DMS53 treated with DMSO at 0.1 percent for 48 hours (cell line): ENCODE measurements at regions not wholly inside any gene's neighbourhood (a gene's known extent, or its start where the extent isn't known, plus 50 kb on each side); places are given as distances from the start of the nearest gene placed in this dataset.
"Not testable (repeated sequence)": the region's sequence is repeated elsewhere in the genome, so short reads cannot be mapped to it uniquely, and the experiment has no call there.

ENCODE experiments used
- DNase-seq: peaks from one replicate; lab custom pipeline; 2025; ENCODE audit not compliant: unreplicated experiment; lab: John Stamatoyannopoulos, UW

DNA sequence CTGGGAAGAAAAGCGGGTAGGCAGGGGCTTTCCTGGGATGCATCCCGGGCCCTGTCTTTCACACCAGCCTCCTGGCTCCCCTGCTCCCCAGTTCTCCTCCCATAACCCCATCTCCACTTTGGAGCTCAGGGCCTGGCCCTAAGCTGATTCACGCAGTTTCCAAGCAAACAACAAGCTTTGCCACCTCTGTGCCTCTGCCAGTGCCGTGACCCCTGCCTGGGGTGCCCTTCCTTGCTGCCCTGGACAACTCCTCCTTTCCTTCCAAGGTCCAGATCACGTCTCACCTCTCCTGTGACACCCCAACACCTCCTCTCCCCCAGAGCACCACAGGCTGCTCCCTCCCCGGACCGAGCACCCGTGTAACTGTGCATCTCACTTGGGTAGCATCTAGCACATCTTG, 184.5 kb downstream of the NPIPB11 start:
- not testable (repeated sequence) for DNase-seq

DNA sequence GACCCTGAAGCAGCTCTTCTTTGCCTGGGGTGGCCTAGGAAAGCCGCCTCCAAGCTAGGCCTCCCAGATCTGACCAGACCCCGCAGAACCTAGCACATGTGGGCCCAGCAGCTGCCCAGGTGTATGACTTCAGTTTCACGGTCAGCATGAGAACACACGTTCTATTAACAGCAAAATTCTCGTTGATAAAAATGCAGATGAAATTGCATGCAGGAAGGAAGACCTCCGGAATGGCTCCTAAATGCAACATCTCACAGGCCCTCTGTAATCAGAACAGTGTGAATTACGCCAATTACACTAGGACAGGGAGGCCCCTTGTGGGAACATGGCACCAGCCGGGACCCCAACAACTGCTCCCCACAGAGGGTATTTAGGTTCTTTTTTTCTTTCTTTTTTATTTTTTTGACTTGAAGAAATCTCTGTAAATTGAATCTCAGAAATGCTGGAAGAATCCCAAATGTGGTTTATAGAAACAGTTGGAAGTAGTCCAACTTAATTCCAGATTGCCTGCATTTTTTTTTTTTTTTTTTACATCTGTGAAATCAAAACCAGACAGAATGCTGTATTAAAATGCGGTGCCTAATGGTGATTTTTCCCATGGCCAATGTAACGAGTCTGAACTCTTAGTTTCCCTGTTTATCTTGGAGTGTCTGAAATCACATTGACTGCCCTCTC, 185.1 kb downstream of the NPIPB11 start:
- DNase-seq: not testable (repeated sequence)

DNA sequence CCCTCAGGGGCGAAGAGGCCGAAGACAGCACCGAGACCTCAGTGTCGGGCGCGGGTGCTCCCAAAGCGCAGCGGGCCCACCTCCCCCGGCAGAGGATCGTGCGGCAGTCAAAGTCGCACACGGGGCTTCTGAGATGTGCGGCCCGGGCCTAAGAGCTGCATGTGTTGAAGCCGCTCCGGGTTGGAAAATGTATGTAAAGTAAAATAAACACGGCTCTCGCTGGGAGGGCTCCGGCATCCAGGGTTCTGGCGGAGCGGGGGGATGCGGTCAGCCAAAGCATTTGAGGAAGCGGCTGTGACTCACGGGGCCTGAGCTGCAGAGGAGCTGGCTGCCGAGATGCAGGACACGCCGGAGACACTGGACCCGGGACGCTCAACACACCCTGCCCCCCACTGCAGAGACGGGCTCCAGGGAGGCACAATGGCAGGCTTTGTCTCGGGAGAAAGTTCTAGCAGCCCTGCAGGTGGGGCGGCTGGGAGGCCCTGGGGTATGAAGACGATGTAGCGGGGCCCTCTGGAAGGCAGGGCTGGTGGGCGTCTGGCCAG, 185.8 kb downstream of the NPIPB11 start:
- DNase-seq: not testable (repeated sequence)

DNA sequence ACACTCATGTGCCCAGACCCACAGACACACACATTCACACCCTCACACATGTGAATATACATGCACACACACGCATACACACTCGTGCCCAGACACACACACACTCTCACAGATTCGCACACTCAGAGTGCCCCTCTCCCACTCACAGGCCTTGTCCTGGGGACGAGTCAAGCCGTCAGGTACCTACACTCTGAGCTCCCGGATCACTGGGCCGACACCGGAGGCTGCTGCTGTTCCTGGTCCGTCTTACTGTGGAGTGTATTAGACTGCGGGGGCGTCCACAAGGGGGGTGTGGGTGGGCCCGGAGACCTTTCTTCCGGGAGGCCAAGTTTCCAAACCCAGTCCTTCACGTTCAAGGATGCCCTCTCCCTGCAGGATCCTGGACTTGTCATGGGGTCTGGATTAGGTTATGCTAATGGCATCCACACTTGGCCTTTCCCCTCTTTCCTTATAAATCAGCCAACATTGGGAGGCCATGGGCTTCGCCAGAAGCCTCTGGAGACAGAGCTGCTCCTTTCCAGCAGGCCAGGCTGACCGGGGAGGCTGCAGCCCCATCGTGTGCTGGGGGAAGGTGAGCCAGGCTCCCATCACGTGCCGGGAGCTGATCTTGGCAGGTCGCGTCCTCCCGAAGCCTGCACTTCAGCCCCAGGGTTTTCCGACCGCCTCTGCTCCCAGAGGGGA, 186.4 kb downstream of the NPIPB11 start:
- not testable (repeated sequence) for DNase-seq

DNA sequence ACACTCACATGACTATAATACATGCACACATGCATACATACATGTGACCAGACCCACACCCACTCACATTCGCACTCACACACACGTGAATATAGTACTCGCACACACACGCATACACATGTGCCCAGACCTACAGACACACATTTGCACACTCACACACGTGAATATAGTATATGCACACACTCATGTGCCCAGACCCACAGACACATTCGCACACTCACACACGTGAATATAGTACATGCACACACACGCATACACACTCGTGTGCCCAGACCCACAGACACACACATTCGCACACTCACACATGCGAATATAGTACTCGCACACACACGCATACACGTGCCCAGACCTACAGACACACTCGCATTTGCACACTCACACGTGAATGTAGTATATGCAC, 186.9 kb downstream of the NPIPB11 start:
- not testable (repeated sequence) for DNase-seq

DNA sequence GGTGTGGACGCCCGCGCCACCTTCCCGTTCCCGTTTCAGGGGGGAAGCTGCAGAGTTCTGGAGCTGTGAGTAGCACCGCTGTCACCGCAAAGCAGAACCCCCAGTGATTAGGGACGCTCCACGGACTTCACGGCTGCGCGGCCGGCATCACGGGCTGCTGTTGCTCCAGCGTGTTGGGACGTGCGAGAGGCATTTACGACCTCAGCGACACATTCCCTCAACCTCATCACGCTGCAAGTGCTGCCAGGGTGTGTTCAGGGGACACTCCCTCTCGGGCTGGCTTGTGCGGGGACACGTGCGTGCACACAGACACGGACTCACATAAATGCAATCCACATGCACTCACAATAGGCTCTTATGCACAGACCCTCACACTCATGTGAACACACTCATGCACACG, 187.9 kb downstream of the NPIPB11 start:
- DNase-seq: not testable (repeated sequence)

DNA sequence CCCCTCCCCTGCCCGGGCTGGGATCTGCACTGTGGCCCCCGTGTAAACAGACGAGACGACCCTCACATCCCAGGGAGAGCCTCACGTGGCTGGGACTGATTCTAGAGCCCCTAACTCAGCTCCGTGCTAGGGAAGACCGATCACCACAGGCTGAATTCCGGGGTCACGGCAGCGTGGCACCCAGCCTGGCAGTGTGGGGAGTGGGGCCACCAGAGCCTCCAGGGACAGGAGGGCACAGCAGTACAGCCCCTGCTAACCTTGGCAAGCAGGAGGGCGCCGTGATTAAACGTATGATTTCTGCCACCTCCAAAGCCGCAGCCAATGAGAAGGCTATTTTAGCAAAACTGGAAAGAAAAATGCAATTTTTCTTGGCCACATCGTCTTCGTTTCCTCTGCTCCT, 188.3 kb downstream of the NPIPB11 start:
- not testable (repeated sequence) for DNase-seq

DNA sequence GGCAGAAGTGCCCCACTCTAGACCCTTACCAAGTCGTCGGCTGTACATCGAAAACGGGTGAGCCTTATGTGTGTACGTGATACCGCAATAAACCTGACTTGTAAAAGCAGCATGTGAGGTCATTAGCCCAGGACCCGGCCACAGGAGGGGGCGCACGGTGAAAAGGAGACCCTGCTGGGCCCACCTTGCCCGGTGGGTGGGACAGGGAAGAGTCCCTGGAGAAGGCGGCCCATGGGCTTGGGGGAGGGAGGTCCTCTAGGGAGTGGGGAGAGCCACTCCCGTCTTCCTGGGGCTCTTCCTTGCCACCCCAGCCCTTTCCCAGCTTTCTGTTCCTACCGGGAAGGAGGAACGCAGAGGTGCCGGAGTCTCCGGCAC, 188.8 kb downstream of the NPIPB11 start:
- not testable (repeated sequence) for DNase-seq

DNA sequence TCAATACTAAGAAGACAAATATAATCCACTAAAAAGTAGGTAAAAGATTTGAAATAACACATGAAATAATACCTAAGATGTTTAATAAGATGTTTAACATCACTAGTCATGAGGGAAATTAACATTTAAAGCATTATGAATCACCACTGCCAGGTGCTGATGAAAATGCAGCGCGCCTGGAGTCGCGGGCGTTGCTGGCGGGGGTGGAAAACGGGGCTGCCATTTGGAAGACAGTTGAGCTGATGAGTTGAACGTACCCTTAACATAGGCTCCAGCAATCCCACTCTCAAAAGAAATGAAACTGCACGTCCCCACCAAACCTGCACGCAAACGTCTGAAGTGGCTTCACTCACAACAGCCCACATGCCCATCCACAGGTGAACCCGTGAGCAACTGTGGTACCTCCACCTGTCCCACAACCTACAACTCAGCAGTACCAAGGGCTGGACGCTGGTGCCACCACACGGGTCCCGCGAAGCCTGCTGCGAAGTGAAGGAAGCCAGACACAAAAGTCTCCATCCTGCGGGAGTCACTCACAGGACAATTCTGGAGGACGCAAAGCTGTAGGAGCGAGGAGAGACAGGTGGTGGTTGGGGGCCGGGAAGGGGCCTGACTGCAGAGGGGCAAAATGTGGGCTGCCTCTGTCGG, 189.3 kb downstream of the NPIPB11 start:
- not testable (repeated sequence) for DNase-seq

DNA sequence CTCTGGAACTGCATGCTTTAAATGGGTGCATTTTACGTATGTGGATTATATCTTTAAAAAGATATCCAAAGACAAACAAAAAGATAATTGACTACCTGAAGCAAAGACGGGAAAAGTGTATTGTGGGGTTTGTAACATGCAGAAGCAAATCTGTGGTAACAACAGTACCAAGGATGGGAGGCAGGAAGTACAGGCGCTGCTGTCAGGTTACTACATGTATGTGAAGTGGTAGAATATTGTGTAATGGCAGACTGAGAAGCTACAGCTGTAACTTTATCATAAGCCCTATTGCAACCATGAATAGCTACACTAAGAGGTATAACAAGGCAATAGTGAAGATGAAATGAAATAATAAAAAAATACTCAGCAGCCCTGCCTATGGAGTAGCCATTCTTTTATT, 192.7 kb downstream of the NPIPB11 start:
- DNase-seq: not testable (repeated sequence)

DNA sequence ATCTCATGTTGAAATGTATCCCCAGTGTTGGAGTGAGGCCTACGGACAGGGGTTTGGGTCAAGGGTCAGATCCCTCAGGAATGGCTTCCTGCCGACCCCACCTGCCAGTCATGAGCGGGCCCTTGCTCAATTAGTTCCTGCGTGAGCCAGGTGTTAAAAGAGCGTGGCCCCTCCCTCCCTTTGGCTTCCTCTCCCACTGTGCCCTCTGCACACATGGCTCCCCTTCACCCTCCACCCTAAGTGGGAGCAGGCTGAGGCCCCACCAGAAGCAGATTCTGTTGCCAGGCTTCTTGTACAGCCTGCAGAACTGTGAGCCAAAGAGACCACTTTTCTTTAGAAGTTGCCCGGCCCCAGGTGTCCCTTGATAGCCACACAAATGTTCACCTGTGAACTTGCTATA, 193.3 kb downstream of the NPIPB11 start:
- DNase-seq: not testable (repeated sequence)

DNA sequence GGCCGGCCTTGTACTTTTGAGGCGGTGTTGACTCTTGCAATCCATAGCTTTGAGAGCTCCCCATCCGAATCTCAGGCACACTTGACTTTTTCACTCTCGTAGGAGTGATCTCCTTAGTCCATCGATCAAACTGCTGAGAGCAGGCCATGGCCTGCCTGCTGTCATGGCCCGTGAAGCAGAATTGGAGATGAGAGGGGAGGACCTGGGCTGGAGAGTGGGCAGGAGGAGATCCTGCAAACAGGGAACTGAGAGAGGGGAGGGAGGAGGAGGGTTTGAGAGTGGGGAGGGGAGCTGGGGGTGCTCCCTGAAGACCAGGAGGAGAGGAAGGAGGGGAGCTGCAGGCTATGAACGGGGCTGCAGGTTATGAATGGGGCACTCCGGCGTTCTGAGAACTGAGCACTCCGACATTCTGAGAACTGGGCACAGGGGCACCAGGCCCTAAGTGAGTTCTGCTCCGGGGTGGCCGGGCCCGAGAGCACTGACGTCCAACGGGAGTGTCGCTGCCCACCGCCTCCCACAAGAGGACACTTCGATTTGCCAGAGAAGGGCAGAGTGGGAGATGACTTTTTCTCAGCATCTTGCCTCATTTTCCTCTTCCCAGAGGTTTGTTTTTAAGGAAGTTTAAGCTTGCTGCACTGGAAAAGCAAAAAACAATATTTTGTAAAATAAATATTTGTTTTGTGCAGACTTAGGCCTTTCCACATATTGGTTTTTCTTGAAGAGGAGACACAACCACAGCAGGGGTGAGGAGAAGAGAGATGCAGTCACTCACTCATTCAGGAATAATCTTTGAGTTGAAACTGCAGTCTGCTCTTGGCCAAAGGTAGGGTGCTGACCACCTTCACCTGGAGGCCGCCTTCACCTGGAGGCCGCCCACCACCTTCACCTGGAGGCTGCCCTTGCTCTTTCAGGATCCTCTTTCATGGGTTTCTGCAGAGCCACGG, 194.2 kb downstream of the NPIPB11 start:
- DNase-seq: not testable (repeated sequence)

DNA sequence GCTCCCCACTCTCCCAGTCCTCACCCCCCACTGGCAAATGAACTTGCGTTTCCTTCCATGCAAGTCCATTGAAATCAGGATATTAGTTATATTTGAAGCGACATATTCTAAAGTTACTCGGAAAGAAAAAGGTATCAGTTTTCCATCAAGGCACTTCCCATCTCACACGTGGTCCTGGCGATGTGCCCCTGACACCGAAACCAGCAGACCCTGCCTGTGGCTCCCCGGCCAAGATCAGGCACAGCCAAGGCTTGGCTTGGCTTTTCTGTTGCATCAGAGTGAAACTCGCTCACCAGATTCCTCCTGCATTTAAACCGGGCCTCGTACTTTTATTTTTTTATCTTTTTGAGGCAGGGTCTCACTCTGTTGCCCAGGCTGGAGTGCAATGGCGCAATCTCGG, 195.1 kb downstream of the NPIPB11 start:
- DNase-seq: not testable (repeated sequence)

DNA sequence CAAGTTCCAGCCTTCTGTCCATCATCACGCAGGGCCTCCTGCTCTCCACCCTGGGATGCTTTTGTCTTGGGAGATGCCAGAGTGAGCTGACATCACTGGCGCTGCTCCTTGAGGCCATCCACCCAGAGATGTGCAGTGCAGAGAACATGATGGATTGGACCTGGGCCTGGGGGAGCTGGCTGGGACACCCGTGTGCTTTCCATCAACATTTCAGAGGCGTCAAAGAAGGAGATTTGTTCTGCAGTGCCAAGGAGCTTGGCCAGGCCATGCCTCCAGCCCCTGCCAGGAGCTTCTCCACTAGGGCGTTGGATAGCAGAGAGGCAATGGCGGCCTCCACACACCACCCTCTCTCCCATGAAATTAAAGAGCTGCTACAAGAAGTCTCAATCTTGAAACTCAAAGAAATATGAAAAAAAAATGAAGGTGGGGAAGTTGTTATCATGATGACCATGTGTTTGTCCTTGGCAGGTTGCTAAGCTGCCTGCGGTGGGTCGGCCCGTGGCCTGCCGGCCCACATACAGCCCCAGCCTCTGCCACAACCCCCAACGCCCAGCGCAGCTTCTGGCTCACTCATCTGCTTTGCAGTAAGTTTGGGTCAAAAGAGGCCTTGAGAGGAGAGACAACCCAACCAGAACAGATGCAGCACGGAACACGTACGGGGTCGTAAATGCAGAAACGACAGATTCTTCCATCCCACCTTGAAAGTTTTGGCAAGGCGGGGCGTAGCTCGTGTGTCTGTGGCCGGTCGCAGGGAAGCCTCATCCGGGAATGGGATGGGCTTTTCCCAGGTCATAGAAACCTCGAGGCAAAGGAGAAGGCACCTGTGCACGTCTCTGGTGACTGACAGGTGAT, 196.0 kb downstream of the NPIPB11 start:
- DNase-seq: not testable (repeated sequence)

DNA sequence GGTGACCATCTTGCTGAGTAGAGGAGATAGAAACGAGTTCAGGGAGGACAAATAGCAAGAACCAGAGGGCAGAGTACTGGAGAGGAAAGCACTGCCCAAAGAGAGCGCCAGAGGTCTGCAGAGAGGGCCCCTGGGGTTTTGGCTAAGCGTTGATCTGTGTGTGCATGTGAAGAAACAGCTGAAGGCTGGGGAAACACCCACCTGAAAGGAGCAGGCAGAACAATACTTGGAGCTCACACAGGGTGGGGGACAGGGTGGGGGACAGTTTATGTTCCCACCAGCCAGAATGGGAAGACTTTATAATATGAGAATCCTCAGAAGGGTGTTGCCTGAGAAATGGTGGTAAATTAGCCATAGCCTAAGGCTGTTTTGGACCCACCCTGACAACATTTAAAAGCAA, 200.4 kb downstream of the NPIPB11 start:
- not testable (repeated sequence) for DNase-seq

DNA sequence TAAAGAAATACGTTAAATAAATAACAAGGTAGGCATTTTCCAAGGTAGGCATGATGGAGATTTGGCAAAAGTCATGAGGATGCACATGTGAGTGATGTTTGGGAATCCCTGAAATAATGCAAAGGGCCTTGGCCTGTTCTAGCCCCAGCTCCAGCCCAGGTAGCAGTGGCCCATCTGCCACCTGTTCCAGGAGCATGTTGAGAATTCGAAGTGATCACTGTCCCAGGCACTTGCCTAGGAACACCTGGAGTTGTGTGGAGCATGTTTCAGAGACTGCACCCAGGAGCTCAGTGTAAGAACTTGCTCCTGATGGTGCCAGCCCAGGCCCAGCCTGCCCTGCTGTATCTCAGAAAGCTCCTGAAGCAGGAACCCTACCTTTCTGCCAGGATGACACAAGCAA, 201.4 kb downstream of the NPIPB11 start:
- DNase-seq: not testable (repeated sequence)

DNA sequence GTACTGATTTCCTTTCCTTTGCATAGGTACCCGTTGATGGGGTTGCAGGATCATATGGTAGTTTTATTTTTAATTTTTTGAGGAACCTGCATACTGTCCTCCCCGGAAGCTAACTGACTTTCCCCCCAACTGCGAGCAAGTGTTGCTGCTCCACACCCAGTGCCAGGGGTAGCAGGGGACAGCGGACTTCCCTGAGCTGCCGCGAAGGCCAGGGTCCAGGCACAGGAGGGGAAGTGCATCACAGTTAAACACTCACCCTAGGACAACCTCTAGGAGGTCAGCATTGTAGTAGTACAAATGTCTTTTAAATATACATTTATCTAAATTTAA, 201.7 kb downstream of the NPIPB11 start:
- DNase-seq: no peak

DNA sequence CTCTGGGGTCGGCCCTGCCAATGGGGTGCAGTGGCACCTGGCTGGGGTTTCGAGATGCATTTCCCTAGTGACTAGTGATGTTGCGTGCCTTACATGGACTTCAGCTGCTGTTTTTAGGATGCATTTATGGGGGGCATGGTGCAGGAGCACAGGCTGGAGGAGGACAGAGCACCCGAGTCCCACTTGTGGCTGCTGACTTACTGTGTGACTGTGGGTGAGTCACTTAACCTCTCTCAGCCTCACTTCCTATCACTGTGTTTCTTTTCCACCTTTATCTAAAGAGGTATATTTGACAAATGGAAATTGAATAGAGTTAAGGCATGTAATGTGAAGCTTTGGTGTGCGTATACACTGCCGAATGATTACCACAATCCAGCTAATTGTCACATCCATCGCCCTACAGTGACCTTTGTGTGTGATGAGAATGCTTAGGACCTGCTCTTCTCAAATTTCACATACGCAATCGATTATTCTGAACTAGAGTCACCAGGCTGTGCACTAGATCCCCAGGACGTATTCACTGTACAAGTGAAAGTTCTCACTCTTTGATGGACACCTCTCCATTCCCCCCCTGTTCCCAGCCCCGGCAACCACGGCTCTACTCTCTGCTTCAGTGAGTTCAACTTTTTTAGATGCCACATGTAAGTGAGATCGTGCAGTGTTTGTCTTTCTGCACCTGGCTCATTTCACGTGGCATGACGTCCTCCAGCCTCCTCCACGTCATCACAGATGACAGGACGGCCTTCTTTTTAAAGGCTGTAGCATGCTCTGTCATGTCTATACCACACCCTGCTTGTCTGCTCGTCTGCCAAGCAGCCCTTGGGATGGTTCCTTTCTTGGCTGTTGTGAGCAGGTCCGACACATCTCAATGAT, 202.3 kb downstream of the NPIPB11 start:
- not testable (repeated sequence) for DNase-seq
